GM19468 (cell line): ENCODE measurements at regions not wholly inside any gene's neighbourhood (a gene's known extent, or its start where the extent isn't known, plus 50 kb on each side); places are given as distances from the start of the nearest gene placed in this dataset.
"Not testable (repeated sequence)": the region's sequence is repeated elsewhere in the genome, so short reads cannot be mapped to it uniquely, and the experiment has no call there.

ENCODE experiments used
- ATAC-seq: cut with Tn5 transposase; IDR thresholded peaks from one replicate; pipeline ENCODE4 v1.9.1; 2021; ENCODE audit warnings: mild to moderate bottlenecking, moderate library complexity, moderate number of reproducible peaks; ENCODE audit not compliant: unreplicated experiment; ENCODE audit errors: extremely low read depth

GRCh38 chr15:69615736-69616135, 163.1 kb downstream of the RPLP1 start:
- ATAC-seq, result no peak

GRCh38 chr15:69616558-69616957, 163.9 kb downstream of the RPLP1 start:
- ATAC-seq, result no peak

GRCh38 chr15:69617144-69617543, 164.5 kb downstream of the RPLP1 start:
- ATAC-seq, result not testable (repeated sequence)

GRCh38 chr15:69623392-69624154, 171.0 kb downstream of the RPLP1 start:
- no peak for ATAC-seq

- ATAC-seq, result no peak
Observed at GRCh38 chr15:69624155-69624520, 171.5 kb downstream of the RPLP1 start.

GRCh38 chr15:69624816-69625215, 172.2 kb downstream of the RPLP1 start:
- no peak for ATAC-seq

GRCh38 chr15:69625328-69625727, 172.7 kb downstream of the RPLP1 start:
- ATAC-seq, result no peak

- ATAC-seq, result no peak
Observed at GRCh38 chr15:69626095-69627066, 173.8 kb downstream of the RPLP1 start.

- ATAC-seq, result no peak
Observed at GRCh38 chr15:69627548-69628158, 175.0 kb downstream of the RPLP1 start.

- ATAC-seq, result no peak
Observed at GRCh38 chr15:69628256-69629093, 175.9 kb downstream of the RPLP1 start.

GRCh38 chr15:69629631-69630161, 177.1 kb downstream of the RPLP1 start:
- no peak for ATAC-seq

- no peak for ATAC-seq
Observed at GRCh38 chr15:69631005-69631404, 178.4 kb downstream of the RPLP1 start.

- no peak for ATAC-seq
Observed at GRCh38 chr15:69631978-69632377, 179.4 kb downstream of the RPLP1 start.

GRCh38 chr15:69634860-69635259, 182.2 kb downstream of the RPLP1 start:
- ATAC-seq, result no peak

- ATAC-seq, result no peak
Observed at GRCh38 chr15:69636169-69636915, 183.7 kb downstream of the RPLP1 start.

GRCh38 chr15:69637818-69638217, 185.2 kb downstream of the RPLP1 start:
- ATAC-seq, result no peak

- ATAC-seq, result no peak
Observed at GRCh38 chr15:69643476-69643875, 190.9 kb downstream of the RPLP1 start.

- ATAC-seq, result no peak
Observed at GRCh38 chr15:69643971-69644370, 191.4 kb downstream of the RPLP1 start.

GRCh38 chr15:69644876-69645275, 192.3 kb downstream of the RPLP1 start:
- ATAC-seq, result no peak
